DMS114 treated with DMSO at 0.1 percent for 48 hours (cell line): ENCODE measurements at regions not wholly inside any gene's neighbourhood (a gene's known extent, or its start where the extent isn't known, plus 50 kb on each side); places are given as distances from the start of the nearest gene placed in this dataset.

Experiments used
- DNase-seq: peaks from one replicate; lab custom pipeline; 2025; ENCODE audit not compliant: unreplicated experiment; lab: John Stamatoyannopoulos, UW

DNA sequence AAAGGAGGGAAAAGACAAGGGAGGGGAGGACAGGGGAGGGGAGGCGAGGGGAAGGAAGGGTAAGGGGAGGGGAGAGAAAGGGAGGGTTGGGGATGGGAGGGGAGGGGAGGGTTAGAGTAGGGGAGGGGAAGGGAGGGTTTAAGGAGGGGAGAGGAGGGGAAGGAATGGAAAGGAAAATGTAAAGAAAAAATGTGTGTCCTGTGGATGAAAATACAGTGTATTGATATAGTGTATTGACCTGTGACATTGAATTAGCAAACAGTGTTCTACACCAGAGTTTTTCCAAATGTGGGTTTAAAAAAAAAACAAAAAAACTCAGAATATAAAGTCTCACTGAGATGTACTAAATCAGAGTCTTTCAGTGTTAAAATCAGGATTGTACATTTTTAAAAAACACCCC is 1279.8 kb upstream of the ADGRL2 start:
- no peak for DNase-seq

DNA sequence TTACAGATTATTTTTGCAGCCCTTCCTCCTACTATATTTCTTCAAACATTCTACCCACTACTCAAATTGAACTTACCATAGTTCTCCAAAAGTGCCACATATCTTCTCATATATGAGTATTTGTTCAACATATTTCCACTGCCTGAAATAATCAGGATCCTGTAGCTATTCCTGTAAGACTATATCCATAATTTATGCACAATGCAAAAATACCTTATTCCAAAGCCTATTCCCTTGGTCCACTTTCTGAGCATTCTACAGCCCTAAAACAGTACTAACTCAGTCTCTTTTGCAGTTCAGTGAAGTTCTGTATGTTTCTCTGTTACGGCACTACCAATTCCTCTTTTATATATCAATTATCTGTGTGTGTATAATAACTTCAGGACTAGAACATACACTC is 1283.7 kb upstream of the ADGRL2 start:
- no peak for DNase-seq

DNA sequence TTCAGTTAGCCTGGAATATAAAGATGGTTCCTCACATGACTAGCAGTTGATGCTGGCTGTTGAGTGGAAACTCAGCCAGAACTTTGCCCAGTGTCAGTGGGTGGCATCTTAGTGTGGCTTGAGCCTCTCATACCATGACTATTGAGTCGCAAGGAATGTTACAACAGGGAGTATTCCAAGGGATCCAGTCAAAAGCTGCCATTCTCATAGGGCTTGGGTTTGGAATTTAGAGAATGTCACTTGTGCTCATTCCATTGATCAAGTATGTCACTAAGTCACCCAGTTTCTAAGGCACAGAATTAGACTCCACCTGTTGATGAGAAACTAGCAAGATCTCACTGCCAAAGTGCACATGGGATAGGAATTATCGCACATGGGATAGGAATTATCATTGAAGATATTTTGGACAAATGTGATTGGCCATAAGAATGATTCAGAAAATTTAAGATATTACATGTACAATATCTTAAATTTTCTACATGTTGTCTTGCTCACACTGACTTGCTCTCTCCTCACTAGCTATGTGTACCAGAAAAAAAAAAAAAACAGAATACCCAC is 1290.7 kb upstream of the ADGRL2 start:
- no peak for DNase-seq

DNA sequence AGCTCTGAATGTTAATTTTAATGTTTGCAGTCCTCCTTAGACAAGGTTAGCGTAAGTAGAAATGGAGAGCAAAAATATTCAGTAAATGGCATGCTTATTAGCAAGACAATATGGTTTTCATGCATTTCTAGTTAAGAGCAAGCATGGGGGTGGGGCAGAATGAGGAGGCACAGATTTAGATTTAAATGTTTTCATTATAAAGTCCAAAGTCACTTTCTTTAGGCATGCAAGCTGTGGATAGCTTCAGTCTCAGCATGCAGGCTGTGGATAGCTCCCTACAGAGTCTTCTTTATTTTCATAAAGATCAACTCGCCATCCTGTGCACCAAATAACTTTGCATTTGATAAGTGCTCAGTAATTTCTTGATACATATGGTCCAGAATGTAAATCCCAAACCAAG is 1294.5 kb upstream of the ADGRL2 start:
- DNase-seq = no peak

DNA sequence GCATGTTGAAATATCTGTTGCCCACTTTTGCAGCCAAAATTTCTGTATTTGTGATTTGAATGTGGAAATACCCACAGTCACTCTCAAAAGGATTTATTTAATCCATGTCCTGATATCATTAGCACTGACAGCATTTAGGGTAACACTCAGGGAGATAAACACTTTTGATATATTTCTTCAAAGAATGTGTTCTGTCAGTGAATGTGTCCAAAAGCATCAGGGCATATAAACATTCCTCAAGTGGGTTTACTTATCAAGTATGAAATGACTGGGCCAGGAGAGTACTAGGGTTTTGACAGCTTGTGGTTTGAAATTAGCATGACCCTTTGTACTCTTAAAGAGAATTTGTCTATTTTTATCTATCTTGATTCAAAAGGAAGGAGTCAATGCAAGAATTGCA is 1302.1 kb upstream of the ADGRL2 start:
- DNase-seq = no peak

DNA sequence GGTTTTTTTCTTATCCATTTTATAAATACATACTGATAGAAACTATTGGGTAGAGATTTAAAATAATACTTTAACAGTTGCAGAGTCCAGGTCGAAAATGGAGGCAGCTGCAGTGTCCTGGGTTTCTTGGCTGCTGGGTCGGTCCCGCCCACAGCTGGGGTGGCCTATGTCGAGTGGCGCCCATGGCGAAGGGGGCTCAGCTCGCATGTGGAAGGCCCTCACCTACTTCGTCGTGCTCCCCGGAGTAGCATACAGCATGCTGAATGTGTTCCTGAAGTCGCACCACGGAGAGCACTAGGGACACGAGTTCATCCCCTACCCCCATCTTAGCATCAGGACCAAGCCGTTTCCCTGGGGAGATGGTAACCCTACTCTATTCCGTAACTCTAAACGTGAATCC is 1304.9 kb upstream of the ADGRL2 start:
- no peak for DNase-seq

DNA sequence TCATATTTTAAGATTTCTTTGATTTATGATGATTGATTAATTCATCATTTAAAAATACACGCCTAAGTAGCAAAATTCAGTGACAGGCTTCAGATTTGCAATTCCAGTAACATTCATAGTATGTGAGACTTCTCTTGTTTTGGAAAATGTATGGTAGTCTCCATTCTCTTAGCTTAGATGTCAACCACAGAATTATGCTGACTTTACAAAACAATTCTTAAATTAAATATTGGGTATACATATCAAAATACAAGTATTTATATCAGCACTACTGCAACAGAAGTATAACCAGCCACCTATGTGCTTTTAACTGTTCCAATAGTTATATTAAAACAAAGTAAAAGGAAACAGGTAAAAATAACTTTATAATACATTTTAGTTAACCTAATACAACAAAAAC is 1328.6 kb upstream of the ADGRL2 start:
- DNase-seq = no peak

DNA sequence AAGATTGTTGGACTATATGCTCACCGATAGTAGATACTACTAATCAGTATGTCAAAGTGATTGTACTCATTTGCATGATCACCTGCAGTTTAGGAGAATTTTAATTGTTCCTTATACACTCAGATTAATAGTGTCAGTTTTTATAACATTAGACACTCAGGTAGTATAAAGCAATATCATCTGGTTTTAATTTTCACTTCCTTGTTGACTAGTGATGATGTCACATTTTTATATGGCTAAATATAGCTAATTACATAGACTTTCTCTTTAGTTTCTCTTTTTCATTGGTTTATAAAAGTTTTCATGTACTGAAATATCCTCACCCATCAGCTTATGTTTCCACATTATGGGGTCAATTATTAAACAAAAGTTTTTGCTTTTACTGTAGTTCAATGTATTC is 1332.4 kb upstream of the ADGRL2 start:
- no peak for DNase-seq

DNA sequence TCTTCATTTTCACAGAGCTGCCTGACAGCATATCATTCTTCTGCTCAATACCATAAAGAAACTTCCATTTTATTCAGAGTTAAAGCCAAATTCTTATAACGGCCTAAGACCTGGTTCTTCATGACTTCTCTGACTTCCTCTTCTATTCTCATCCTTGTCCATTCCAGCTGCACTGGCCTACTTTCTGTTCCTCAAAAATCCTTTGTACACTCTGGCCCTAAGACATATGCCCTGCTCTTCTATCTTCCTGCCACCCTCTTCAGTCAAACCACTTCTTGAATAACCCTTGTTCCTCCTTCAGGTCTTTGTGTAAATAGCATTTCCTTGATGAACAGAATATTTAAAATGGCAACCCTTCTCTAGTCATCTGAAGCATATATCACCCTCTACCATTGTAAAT is 1338.7 kb upstream of the ADGRL2 start:
- no peak for DNase-seq

DNA sequence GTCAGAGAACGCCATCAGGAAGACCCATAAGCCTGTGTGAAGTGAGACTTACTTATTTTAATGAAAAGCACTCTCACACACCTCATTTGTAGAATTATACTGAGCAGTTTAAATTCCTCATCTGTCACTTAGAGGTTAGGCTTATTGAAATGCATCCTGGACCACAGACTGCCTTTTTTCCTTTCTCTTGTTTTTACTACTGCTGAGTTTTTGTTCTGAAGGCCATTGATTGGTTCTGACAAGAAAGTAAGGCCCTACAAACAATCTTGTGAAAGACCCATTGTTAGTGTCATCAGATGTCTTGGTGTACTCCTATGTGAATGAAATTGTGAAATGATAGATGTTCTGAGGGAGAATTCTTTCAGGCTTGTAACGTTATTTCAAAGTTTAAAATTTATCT is 1343.3 kb upstream of the ADGRL2 start:
- peak; percentile 81 for DNase-seq

DNA sequence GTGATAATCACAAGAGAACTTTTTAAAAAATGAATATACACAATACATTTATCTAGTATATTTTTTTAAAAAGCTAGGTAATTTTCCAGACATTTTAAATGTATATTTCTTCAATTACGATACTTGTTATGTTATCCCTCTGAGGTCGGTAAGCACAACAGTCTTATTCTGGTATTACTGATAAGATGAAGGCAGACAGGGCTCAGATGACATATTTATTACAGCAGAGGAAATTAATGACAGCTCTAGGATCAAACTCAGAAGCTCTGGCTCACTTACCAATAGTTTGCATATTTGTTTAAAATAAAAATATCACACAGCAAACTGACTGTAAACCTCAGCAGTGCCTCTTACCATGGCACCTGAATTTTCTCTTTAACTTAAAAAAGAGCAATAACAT is 1347.0 kb upstream of the ADGRL2 start:
- no peak for DNase-seq

DNA sequence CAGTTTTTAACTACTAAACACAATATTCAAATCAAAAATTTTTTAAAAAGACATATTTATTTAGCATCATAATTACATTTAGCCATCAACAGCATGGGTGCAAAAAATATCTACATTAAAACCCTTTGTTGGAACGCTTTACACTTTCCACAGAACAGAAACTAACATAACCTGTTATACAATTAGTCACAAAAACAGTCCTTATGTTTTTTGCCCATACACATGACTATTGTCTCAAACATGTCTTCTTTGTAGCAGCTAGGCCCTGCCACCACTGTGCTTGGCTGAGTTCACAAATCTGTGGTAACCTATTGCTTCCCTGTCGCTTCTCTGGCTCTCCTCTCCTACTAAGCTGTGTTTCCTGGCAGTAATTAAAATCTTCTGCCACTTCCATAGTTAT is 1350.0 kb upstream of the ADGRL2 start:
- no peak for DNase-seq

DNA sequence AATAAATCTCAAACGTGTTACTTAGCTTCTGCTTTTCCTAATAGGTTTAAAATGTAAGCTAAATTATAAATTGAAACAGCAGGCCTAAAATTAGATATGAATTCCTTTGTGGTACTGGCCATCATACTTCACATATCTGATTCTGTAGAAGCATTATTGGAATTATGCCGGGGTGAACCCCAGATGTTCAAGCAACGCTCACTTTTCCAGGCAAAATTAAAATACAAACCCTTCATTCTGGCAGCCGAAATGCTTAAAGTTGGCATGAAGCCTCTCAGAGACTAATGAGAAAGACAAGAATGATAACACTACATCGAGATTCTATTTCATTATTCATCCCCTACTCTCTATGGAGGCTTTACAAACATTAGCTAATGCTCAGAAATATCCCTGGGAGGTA is 1352.7 kb upstream of the ADGRL2 start:
- peak; percentile 79 for DNase-seq

DNA sequence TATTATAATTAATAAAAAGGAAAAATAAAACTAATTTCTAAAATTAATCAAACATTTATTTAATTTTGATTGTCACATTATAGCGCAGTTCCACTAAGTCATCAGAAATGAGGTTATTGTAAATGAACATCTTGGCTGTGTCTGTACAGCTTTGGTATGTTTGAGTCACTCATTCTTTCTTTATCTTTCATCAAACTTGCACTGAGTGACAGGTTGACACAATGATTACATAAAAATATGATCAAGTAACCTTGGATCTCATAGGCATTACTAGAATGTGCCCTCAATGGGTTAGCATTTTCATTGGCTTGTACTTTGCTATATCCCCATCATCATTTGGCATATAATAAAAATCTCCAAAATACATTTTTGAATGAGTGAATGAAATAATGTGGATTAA is 1353.2 kb upstream of the ADGRL2 start:
- DNase-seq = peak; percentile 69

DNA sequence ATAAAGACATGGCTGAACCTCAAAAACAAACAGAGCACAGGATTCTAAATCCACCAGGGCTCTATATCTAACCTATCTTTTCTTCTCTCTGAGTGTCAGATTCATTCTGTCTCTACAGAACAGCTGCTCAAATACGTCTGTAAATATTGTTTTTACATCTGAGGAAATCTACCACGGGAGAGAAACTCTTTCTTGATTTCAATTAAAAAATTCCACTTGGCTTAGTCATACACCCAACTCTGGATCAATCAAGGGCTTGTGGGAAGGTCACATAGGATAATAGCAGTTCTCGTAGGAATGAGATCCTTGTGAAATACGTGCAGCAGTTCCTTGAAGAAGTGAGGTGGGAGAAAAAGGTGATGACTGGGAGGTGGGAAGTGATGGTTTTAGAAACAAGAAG is 1355.7 kb upstream of the ADGRL2 start:
- no peak for DNase-seq

DNA sequence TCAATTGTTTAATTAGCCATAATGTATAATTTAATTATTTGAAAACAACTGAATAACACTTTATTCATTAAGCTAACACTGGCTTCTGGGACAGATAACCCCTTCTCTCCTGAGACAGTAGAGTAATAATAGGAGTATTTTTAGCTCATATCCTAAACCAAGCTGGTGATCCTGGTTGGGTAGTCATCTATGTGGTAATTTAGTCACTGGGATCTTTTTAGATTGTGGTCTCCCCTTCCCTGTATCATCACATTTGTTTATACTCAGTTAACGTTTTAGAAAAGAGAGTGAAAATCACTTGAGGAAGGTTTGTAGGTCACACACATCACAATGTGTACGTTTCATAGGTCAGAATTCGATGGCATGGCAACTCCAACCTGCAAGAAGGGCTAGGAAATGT is 1356.6 kb upstream of the ADGRL2 start:
- DNase-seq = no peak

DNA sequence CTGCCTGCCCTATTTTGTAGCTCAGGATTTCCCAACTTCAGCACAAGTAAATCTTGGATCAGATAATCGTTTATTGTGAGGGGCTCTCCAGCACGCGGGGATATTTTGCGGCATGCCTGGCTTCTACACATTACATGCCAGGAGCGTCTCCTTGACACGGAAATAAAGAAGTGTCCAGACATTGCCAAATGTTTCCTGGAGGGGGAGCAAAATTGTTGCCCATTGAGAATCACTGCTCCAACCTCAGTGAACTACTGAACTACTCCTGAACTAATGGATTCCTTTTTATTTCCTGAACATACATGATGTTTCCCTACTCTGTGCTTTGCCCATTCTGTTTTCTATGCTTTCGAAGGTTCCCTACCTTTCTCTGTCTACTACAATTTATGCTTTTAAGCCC is 1359.1 kb upstream of the ADGRL2 start:
- peak; percentile 94 for DNase-seq

DNA sequence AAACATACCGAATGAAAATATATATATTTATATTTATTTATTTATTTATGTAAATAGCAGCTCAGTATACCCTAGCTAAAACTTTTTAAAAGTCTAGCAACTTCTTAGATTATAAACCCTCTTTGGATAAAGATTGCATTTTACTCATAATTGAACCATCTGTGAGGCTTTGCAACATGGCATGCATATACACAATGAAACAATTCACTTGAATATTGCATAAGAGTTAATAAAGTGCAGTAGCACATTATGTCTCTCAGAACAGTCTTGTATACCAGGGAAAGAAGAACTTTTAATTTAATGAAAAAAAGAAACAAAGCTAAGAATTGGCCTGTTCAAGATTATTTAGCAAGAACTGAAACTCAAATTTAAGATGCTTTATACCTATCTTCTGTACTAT is 1363.9 kb upstream of the ADGRL2 start:
- no peak for DNase-seq

DNA sequence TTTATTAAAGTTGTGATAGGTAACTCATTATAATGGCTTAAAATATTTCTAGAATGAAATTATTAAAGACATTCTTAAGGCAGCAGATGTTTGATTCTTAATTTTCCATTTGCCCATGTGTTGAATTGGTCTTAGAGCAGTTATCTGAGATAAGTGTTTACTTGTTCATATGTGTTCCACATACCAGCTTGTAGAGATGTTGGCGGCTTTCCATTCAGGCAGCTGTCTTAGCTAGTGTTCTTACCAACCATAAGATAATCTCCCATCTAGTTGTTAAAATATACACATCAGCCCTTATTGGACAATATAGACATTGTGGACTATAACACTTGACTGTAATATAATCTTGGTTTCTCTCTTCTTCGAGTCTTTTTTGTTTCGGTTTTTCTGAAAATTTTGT is 1372.9 kb upstream of the ADGRL2 start:
- DNase-seq = no peak

DNA sequence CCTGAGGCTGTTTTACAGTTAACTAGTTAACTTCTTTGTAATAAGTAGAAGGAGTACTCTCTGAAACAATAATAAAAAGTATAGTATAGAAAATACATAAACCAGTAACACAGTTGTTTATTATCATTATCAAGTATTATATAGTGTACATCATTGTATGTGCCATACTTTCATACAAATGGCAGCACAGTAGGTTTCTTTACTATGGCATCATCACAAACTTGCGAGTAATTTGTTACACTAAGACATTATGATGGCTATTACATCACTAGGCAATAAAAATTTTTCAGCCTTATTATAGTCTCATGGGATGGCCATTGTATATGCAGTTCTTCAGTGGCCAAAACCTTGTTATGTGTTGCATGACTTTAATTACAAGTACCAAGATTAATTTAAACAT is 1376.5 kb upstream of the ADGRL2 start:
- DNase-seq = no peak

DNA sequence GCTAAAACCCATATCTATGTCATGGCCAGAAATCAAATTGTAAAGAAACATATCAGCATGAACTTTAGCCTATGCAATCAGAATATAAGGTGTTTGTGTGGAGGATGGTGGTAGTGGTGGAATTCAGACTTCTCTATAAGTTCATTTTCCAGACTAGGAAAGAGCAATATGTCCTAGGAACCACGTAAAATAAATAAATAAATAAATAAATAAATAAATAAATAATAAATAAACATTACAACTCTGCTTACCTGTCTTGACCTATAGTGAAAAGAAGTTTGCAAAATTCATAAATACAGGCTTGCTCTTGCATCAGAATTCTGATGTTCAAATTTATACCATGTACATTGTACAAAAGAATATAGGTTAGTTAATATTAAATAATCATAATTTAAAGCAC is 1382.6 kb upstream of the ADGRL2 start:
- DNase-seq = no peak

DNA sequence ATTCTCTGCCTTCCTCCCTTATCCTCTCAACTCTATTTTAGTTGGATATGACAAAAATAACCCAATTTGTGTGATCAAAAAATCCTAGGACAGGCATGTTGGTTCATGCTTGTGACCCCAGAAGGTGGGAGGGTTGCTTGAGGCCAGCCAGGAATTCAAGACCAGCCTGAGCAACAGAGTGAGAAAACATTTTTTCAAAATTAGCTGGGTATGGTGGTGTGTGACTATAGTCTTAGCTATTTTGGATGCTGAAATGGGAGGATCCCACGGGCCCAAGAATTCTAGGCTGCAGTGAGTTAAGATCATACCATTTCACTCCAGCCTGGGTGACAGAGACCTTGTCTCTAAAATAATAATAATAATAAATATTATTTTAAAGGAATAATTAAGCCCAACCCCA is 1383.1 kb upstream of the ADGRL2 start:
- no peak for DNase-seq

DNA sequence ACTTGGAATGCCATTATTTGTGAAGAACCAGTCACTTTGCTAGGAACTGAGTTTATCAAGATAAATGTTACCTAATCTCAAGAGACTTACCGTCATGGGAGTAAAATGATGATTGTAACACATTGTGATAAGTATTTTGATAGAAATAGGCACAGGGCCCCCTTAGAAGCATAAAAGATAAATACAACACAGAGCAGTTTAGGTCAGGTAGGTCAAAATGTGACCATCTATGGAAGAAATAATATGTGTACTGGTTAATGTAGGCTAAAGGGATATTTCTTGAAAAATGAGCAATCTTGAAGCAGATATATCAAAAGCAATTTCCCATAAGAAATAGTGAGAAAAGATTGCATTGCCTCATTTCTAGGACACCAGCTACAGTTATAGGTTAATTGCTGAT is 1386.8 kb upstream of the ADGRL2 start:
- no peak for DNase-seq

DNA sequence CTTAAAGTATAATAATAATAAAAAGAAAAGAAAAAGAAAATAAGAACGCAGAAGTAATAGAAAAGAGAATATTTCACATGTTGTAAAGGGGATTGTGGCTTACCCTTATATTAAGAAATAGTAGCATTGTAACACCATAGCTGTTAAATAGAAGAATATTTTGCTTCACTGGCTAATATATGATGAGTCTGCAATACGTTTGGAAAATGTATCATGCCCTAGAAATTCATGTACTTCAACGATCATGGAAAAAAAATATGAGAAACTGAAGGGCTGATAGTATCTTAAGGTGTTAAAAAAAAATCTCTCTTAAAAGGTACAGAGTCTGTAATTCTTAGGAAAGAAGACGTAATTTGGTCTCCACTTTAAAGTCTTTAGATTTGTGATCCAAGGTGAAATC is 1390.5 kb upstream of the ADGRL2 start:
- DNase-seq = no peak
